BLaER1 treated with 17β-estradiol and CSF1 and Interleukin-3, amounts not matched to agents 10 nM and 100 nM (cell line): ENCODE measurements at regions not wholly inside any gene's neighbourhood (a gene's known extent, or its start where the extent isn't known, plus 50 kb on each side); places are given as distances from the start of the nearest gene placed in this dataset.
"Not testable (repeated sequence)": the region's sequence is repeated elsewhere in the genome, so short reads cannot be mapped to it uniquely, and the experiment has no call there.

Experiments
- H3K27ac ChIP-seq, 11 experiments: shearing (Covaris generic); formaldehyde crosslinking; 2 replicates each; pipeline ENCODE4 v1.8.1; 2022
- H3K27me3 ChIP-seq, 11 experiments: shearing (Covaris generic); formaldehyde crosslinking; 2 replicates each; pipeline ENCODE4 v1.8.1; 2022
- H3K36me3 ChIP-seq, 11 experiments: shearing (Covaris generic); formaldehyde crosslinking; 2 replicates each; pipeline ENCODE4 v1.8.1; 2022
- H3K4me1 ChIP-seq, 10 experiments: shearing (Covaris generic); formaldehyde crosslinking; 2 replicates each; pipeline ENCODE4 v1.8.1; 2022
- H3K4me2 ChIP-seq, 11 experiments: shearing (Covaris generic); formaldehyde crosslinking; 2 replicates each; pipeline ENCODE4 v1.8.1; 2022
- H3K4me3 ChIP-seq, 10 experiments: shearing (Covaris generic); formaldehyde crosslinking; 2 replicates each; pipeline ENCODE4 v1.8.1; 2022
- H3K9ac ChIP-seq, 11 experiments: shearing (Covaris generic); formaldehyde crosslinking; 2 replicates each; pipeline ENCODE4 v1.8.1; 2022
- H3K9me3 ChIP-seq, 11 experiments: shearing (Covaris generic); formaldehyde crosslinking; replicated peaks in 1 of 11; 2 replicates each; pipeline ENCODE4 v1.8.1; 2022
- H4K20me1 ChIP-seq, 11 experiments: shearing (Covaris generic); formaldehyde crosslinking; 2 replicates each; pipeline ENCODE4 v1.8.1; 2022
- Cebpa-rat ChIP-seq, 11 experiments: shearing (Covaris generic); IDR thresholded peaks; 2 replicates each; pipeline ENCODE4 v1.8.1; 2022

DNA sequence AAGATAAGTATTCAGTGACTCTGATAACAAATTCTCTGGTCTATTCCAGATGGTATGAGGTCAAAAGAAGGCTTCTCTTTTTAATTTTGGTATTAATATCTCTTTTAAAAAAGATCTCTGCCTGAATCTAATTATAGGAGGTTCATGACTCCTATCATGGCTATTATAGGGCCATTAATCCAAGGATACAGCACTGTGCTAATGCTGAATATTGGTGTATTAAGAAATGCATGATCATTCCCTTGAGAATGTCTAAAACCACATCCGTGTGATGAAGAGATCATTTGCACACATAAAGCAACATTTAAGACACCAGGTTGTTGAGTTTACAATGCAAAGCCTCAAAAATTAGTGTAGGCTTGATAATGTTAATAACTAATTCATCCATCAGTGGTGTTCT, 160.4 kb upstream of the MON1B start:
- 0 out of 22 replicates have a peak, but pooled peaks cover 0 to 5% (median 0%) of the 10 kb centered on the region in 11 experiments for H3K9me3 ChIP-seq
- no peaks in the 10 kb centered on the region for H3K36me3 ChIP-seq
- H3K4me2 ChIP-seq = no peak overlapping the region
- no peak overlapping the region for H3K9ac ChIP-seq
- no peaks in the 10 kb centered on the region for H3K27me3 ChIP-seq
- H3K4me1 ChIP-seq = no peaks in the 10 kb centered on the region
- no peak overlapping the region for H3K27ac ChIP-seq
- H4K20me1 ChIP-seq = no peaks in the 10 kb centered on the region
- H3K4me3 ChIP-seq = no peak overlapping the region
- no peak for TF ChIP-seq Cebpa-rat (IDR thresholded peaks at IDR 0.05)

DNA sequence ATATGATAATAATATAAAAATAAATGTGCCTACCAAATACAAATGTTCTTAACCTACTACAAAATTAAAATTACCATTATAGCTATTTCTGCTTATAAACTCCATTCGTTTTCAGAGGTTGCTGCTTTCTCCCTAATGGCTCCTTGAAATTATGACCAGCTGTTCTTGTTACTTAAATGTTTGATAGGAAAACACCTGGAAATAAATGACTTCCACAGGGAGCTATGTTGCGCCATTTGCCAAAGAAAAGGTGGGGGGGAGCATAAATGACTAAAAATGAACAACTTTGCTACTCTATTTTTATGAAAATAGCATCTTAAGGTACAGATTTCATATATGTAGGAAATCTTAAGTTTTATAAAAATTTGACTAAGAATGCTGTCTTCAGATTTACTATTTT, 157.5 kb upstream of the MON1B start:
- no peaks in the 10 kb centered on the region for H3K4me1 ChIP-seq
- H3K4me3 ChIP-seq = no peak overlapping the region
- TF ChIP-seq Cebpa-rat (IDR thresholded peaks at IDR 0.05) = no peak
- H3K27me3 ChIP-seq = no peaks in the 10 kb centered on the region
- 0 out of 22 replicates have a peak, but pooled peaks cover 0 to 5% (median 0%) of the 10 kb centered on the region in 11 experiments for H3K9me3 ChIP-seq
- H3K36me3 ChIP-seq = no peaks in the 10 kb centered on the region
- no peak overlapping the region for H3K4me2 ChIP-seq
- no peaks in the 10 kb centered on the region for H4K20me1 ChIP-seq
- H3K27ac ChIP-seq = no peak overlapping the region
- H3K9ac ChIP-seq = no peak overlapping the region

DNA sequence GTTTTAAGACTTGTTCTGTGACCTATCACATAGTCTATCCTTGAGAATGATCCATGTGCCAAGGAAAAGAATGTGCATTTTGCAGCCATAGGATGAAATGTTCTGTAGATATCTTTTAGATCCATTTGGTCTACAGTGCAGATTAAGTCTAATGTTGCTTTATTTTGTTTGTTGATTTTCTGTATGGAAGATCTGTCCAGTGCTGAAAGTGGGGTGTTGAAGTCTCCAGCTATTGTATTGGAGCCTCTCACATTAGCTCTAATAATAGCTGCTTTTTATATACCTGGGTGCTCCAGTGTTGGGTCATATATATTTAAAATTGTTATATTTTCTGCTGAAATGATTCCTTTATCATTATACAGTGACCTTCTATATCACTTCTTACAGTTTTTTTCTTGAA, 155.6 kb upstream of the MON1B start:
- no peak for TF ChIP-seq Cebpa-rat (IDR thresholded peaks at IDR 0.05)
- H3K9ac ChIP-seq = no peak overlapping the region
- no peak overlapping the region for H3K4me3 ChIP-seq

DNA sequence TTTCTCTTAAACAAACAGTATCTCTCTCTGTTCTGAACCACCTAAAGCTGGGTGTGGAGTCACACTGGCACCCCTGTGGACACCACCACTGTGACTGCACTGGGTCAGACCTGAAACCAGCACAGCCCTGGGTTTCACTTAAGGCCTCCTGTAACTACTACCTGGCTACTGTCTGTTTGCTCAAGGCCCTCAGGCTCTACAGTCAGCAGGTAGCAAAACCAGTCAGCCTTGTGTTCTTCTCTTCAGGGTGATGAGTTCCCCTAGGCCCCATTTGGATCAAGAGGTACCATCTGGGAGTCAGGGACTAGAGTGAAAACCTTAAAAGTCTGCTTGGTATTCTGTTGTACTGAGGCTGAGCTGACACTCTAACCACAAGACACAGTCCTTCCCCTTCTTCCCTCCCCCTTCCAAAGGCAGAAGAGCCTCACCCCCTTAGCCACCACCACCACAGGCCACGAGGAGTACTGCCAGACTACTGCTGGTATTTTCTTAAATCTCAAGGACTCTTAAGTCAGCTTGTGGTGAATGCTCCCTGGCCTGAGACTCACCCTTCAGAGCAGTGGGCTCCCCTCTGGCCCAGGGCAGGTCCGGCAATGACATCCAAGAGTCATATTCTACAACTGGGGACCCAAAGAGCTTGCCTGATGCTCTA, 153.2 kb upstream of the MON1B start:
- peaks cover 0 to 5% (median 0%) of the 10 kb centered on the region in 10 experiments; a peak in 1 of 20 replicates for H3K4me1 ChIP-seq
- no peak overlapping the region for H3K27ac ChIP-seq
- 0 out of 22 replicates have a peak, but pooled peaks cover 0 to 5% (median 0%) of the 10 kb centered on the region in 11 experiments for H3K9me3 ChIP-seq

More for the DNA sequence above, 155.6 kb upstream of the MON1B start:
- Histone ChIP-seq H3K4me2 (no peak overlapping the region), H3K27ac (no peak overlapping the region), H3K4me1 (peaks cover 0 to 5% (median 0%) of the 10 kb centered on the region in 10 experiments; a peak in 1 of 20 replicates), H3K27me3 (no peaks in the 10 kb centered on the region), H3K9me3 (0 out of 22 replicates have a peak, but pooled peaks cover 0 to 5% (median 0%) of the 10 kb centered on the region in 11 experiments), H4K20me1 (no peaks in the 10 kb centered on the region), H3K36me3 (no peaks in the 10 kb centered on the region)

DNA sequence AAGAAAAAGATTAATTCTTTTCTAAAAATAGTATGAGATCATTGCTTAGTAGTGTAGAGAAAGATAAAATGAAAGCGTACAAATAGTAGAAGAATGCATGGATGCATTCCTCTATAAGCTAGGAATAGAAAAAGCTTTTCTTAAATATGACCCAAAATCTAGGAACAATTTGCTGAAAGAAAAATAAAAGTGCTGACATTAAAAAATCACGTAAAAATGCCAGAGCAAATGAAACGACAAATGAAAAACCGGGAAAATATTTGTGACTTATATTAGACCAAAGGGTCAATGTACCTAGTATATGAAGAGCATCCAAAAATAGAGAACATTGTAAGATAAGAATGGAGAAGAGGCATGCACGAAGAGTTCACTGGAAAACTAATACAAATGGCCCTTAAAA, 149.5 kb upstream of the MON1B start:
- Histone ChIP-seq H3K4me1 (peaks cover 0 to 5% (median 0%) of the 10 kb centered on the region in 10 experiments; a peak in 1 of 20 replicates), H3K27me3 (no peaks in the 10 kb centered on the region), H3K9ac (no peak overlapping the region), H3K4me2 (no peak overlapping the region), H4K20me1 (no peaks in the 10 kb centered on the region), H3K4me3 (no peak overlapping the region), H3K36me3 (no peaks in the 10 kb centered on the region), H3K9me3 (no peaks in the 10 kb centered on the region), H3K27ac (no peak overlapping the region)
- no peak for TF ChIP-seq Cebpa-rat (IDR thresholded peaks at IDR 0.05)

More for the DNA sequence above, 153.2 kb upstream of the MON1B start:
- Histone ChIP-seq H3K4me3 (no peak overlapping the region), H3K36me3 (no peaks in the 10 kb centered on the region), H4K20me1 (no peaks in the 10 kb centered on the region), H3K4me2 (no peak overlapping the region), H3K9ac (no peak overlapping the region), H3K27me3 (no peaks in the 10 kb centered on the region)
- no peak for TF ChIP-seq Cebpa-rat (IDR thresholded peaks at IDR 0.05)

DNA sequence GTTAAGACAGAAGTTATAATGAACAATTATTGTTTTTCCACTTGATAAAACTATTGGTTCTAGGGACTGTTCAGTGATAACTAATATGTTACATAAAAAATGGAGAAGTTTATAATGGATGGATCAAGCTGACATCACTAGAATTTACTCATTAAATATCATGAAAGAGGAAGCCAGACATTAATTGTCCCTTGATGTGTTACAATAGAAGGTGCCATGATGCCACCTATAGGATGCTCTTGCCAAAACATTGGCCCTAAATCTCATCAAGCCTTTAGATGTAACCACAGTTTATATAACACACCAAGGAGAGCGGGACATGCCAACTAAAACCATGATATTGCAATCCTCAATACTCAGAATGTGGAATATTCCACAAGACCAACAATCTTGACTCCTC, 147.9 kb upstream of the MON1B start:
- Histone ChIP-seq H3K9ac (no peak overlapping the region), H3K27ac (no peak overlapping the region), H3K4me2 (no peak overlapping the region), H3K4me3 (no peak overlapping the region), H3K36me3 (no peaks in the 10 kb centered on the region), H3K4me1 (peaks cover 0 to 5% (median 0%) of the 10 kb centered on the region in 10 experiments; a peak in 1 of 20 replicates), H4K20me1 (no peaks in the 10 kb centered on the region), H3K9me3 (no peaks in the 10 kb centered on the region), H3K27me3 (no peaks in the 10 kb centered on the region)
- TF ChIP-seq Cebpa-rat (IDR thresholded peaks at IDR 0.05) = no peak

DNA sequence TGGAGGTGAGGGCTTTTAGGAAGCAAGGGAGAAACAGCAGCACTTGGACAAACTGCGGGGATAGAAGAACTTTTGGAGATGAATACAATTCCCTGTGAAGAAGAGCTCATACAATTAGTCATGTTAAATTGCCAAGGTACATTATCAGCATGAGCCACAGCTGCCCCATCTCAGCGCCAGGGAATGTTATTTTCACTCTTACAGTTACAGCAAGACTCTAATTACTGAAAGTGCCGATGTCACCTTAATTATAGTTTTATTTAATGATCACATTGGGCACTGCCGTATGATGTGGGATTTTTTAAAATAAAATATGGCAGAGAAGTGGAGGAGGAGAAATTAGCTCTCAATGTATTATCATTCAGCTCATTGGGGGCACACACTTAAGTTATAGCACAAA, 144.8 kb upstream of the MON1B start:
- TF ChIP-seq Cebpa-rat (IDR thresholded peaks at IDR 0.05) = no peak
- Histone ChIP-seq H3K4me2 (no peak overlapping the region), H3K27me3 (no peaks in the 10 kb centered on the region), H3K9me3 (no peaks in the 10 kb centered on the region), H3K9ac (no peak overlapping the region), H4K20me1 (no peaks in the 10 kb centered on the region), H3K36me3 (no peaks in the 10 kb centered on the region), H3K4me1 (no peaks in the 10 kb centered on the region), H3K4me3 (no peak overlapping the region), H3K27ac (no peak overlapping the region)

DNA sequence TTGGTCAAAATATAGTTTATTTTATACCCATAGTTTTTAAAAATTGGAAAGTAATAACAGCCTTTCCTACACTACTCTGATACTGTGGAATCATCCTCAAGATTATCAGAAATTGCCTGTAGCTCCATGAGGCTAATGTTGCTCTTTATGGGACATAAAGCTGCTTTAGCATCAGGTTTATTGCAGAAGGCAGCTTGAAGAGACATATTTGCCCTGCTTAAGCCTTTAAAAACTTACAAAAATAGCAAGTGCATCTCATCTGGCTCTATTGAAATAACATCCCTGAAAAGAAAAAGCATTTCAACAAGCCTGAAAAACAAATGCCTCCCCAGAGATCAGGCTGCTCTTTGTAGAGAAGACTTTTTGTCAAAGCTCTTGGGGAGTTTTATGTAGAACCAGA, 142.9 kb upstream of the MON1B start:
- Histone ChIP-seq H3K27ac (no peak overlapping the region), H3K4me1 (no peaks in the 10 kb centered on the region), H3K27me3 (no peaks in the 10 kb centered on the region), H3K9ac (no peak overlapping the region), H4K20me1 (no peaks in the 10 kb centered on the region), H3K4me3 (no peak overlapping the region), H3K4me2 (no peak overlapping the region), H3K9me3 (no peaks in the 10 kb centered on the region), H3K36me3 (no peaks in the 10 kb centered on the region)
- TF ChIP-seq Cebpa-rat (IDR thresholded peaks at IDR 0.05) = no peak

DNA sequence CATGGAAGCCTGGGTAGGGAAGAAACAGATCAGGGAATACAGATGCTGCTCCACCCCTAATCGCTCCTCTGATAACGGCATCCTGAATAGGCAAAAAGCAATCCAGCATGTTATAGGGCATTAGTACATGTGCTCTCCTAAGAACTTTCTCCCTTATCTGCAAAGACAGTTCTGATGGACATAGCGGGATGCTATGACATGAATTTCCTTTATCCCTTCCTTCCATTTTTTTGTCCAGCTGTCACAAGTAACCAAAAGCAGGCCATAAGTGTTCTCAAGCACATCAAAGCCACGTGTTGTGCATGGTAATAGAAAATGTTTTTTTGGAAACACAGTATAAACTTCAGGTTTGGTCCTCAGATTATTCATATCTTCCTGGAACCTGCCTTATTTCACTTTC, 141.4 kb upstream of the MON1B start:
- no peak overlapping the region for H3K4me3 ChIP-seq
- H3K36me3 ChIP-seq = no peaks in the 10 kb centered on the region

DNA sequence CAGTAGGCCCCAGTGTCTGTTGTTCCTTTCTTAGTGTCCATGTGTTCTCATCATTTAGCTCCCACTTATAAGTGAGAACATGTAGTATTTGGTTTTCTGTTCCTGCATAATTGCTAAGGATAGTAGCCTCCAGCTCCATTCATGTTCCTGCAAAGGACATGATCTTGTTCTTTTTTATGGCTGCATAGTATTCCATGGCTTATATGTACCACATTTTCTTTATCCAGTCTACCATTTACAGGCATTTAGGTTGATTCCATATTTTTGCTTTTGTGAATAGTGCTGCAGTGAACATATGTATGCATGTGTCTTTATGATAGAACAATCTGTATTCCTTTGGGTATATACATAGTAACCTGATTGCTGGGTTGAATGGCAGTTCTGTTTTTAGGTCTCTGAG, 134.4 kb upstream of the MON1B start:
- H3K9ac ChIP-seq, H3K27ac ChIP-seq, H3K27me3 ChIP-seq, H3K36me3 ChIP-seq, H3K4me3 ChIP-seq, H4K20me1 ChIP-seq, H3K9me3 ChIP-seq, H3K4me2 ChIP-seq: not testable (repeated sequence)
- peaks cover 0 to 20% (median 3%) of the 10 kb centered on the region in 10 experiments; a peak in 6 of 20 replicates for H3K4me1 ChIP-seq

More for the DNA sequence above, 141.4 kb upstream of the MON1B start:
- no peaks in the 10 kb centered on the region for H3K9me3 ChIP-seq
- H4K20me1 ChIP-seq = no peaks in the 10 kb centered on the region
- TF ChIP-seq Cebpa-rat (IDR thresholded peaks at IDR 0.05) = no peak
- no peaks in the 10 kb centered on the region for H3K27me3 ChIP-seq
- H3K9ac ChIP-seq = no peak overlapping the region
- H3K4me1 ChIP-seq = peaks cover 0 to 3% (median 0%) of the 10 kb centered on the region in 10 experiments; a peak in 2 of 20 replicates
- H3K27ac ChIP-seq = no peak overlapping the region
- no peak overlapping the region for H3K4me2 ChIP-seq
